DND-41 (cell line): ENCODE measurements at regions not wholly inside any gene's neighbourhood (a gene's known extent, or its start where the extent isn't known, plus 50 kb on each side); places are given as distances from the start of the nearest gene placed in this dataset.

Source experiments
- ATAC-seq: fragments of 200-7000 bp; cut with Tn5 transposase; 3 replicates; pipeline ENCODE4 v1.9.1; 2021; ENCODE audit warnings: low read depth; ENCODE audit not compliant: insufficient read depth
- DNase-seq: peaks from one replicate; pipeline ENCODE4 v3.0.0-alpha.2; 2020
- H2AFZ ChIP-seq: 2 replicates; pipeline ENCODE4 v1.6.0; 2012; ENCODE audit warnings: low read depth, low read length
- H3K27ac ChIP-seq: 2 replicates; pipeline ENCODE4 v1.5.1; 2012; ENCODE audit warnings: low read length, inconsistent platforms
- H3K27me3 ChIP-seq: fragments of 200-600 bp; sonication (generic); 2 replicates; pipeline ENCODE4 v1.6.0; 2012; ENCODE audit warnings: low read length, mild to moderate bottlenecking, inconsistent platforms; ENCODE audit not compliant: insufficient read depth, poor library complexity
- H3K36me3 ChIP-seq: 2 replicates; pipeline ENCODE4 v1.5.1; 2012; ENCODE audit warnings: low read length, inconsistent platforms; ENCODE audit not compliant: insufficient read depth
- H3K4me1 ChIP-seq: 2 replicates; pipeline ENCODE4 v1.5.1; 2012; ENCODE audit warnings: mild to moderate bottlenecking, low read length; ENCODE audit not compliant: insufficient read depth
- H3K4me2 ChIP-seq: 2 replicates; pipeline ENCODE4 v1.6.0; 2012; ENCODE audit warnings: mild to moderate bottlenecking, moderate library complexity, low read length, inconsistent platforms; ENCODE audit not compliant: insufficient read depth
- H3K4me3 ChIP-seq, 2 experiments: fragments of 200-600 bp in 1 of 2; shearing (Covaris generic) in 1 of 2; 2 replicates each; pipeline ENCODE4 v1.5.1; 2012 to 2016; ENCODE audit warnings: inconsistent platforms in 2 of 2, low read length in 2 of 2, mild to moderate bottlenecking in 2 of 2, low read depth in 1 of 2, moderate library complexity in 1 of 2
- H3K79me2 ChIP-seq: 2 replicates; pipeline ENCODE4 v1.6.0; 2012; ENCODE audit warnings: low read length, inconsistent platforms; ENCODE audit not compliant: insufficient read depth
- H3K9ac ChIP-seq: 2 replicates; pipeline ENCODE4 v1.6.0; 2012; ENCODE audit warnings: low read depth, mild to moderate bottlenecking, inconsistent platforms, low read length, moderate library complexity
- H3K9me3 ChIP-seq: 2 replicates; pipeline ENCODE4 v1.5.1; 2012; ENCODE audit warnings: low read length, moderate library complexity, mild to moderate bottlenecking, inconsistent platforms; ENCODE audit not compliant: insufficient read depth, severe bottlenecking
- H4K20me1 ChIP-seq: 2 replicates; pipeline ENCODE4 v1.6.0; 2012; ENCODE audit warnings: low read length; ENCODE audit not compliant: insufficient read depth
- CTCF ChIP-seq: IDR thresholded peaks from 2 replicates; pipeline ENCODE4 v1.5.1; 2012; ENCODE audit warnings: borderline replicate concordance, low read length, moderate library complexity, mild to moderate bottlenecking; ENCODE audit not compliant: poor library complexity, severe bottlenecking; ENCODE audit errors: extremely low read depth
- EZH2 ChIP-seq: IDR thresholded peaks from 3 replicates; pipeline ENCODE4 v1.6.1; 2012; ENCODE audit warnings: borderline replicate concordance, low read depth, mild to moderate bottlenecking, moderate library complexity, low read length, inconsistent platforms; ENCODE audit not compliant: severe bottlenecking

- Histone ChIP-seq H2AFZ (no peak overlapping the region), H3K4me3 (no peak overlapping the region), H3K36me3 (no peaks in the 10 kb centered on the region), H3K9ac (no peak overlapping the region), H3K4me1 (no peaks in the 10 kb centered on the region), H4K20me1 (no peaks in the 10 kb centered on the region), H3K27me3 (peaks cover 21% of the 10 kb centered on the region), H3K27ac (no peak overlapping the region), H3K9me3 (no peaks in the 10 kb centered on the region), H3K4me2 (no peak overlapping the region), H3K79me2 (no peaks in the 10 kb centered on the region)
- ATAC-seq: no peak
- no peak for TF ChIP-seq EZH2
- TF ChIP-seq CTCF: no peak
- no peak for DNase-seq
These were observed 177.7 kb upstream of the RAG2 start for GRCh38 chr11:36775756-36776155.

- no peaks in the 10 kb centered on the region for H4K20me1 ChIP-seq
- no peak for ATAC-seq
These were observed 177.1 kb upstream of the RAG2 start for GRCh38 chr11:36775130-36775529.

GRCh38 chr11:36774603-36775002 is 176.6 kb upstream of the RAG2 start:
- H3K27ac ChIP-seq: no peak overlapping the region
- peaks cover 29% of the 10 kb centered on the region for H3K27me3 ChIP-seq
- no peak for ATAC-seq
- H3K9me3 ChIP-seq: no peaks in the 10 kb centered on the region
- no peak overlapping the region for H3K4me2 ChIP-seq
- DNase-seq: no peak
- no peaks in the 10 kb centered on the region for H3K79me2 ChIP-seq
- no peak overlapping the region for H3K4me3 ChIP-seq
- H4K20me1 ChIP-seq: no peaks in the 10 kb centered on the region
- TF ChIP-seq EZH2 (no peak), CTCF (no peak)
- no peaks in the 10 kb centered on the region for H3K36me3 ChIP-seq
- no peak overlapping the region for H3K9ac ChIP-seq
- no peak overlapping the region for H2AFZ ChIP-seq
- H3K4me1 ChIP-seq: no peaks in the 10 kb centered on the region

More at GRCh38 chr11:36775130-36775529, 177.1 kb upstream of the RAG2 start:
- Histone ChIP-seq H3K9me3 (no peaks in the 10 kb centered on the region), H3K27me3 (peaks cover 27% of the 10 kb centered on the region), H3K27ac (no peak overlapping the region), H3K4me3 (no peak overlapping the region), H3K79me2 (no peaks in the 10 kb centered on the region), H3K4me2 (no peak overlapping the region), H3K36me3 (no peaks in the 10 kb centered on the region), H3K9ac (no peak overlapping the region), H3K4me1 (no peaks in the 10 kb centered on the region), H2AFZ (no peak overlapping the region)
- TF ChIP-seq EZH2 (no peak), CTCF (no peak)
- no peak for DNase-seq

GRCh38 chr11:36763187-36763586 is 165.2 kb upstream of the RAG2 start:
- Histone ChIP-seq H3K27ac (no peak overlapping the region), H3K4me3 (no peak overlapping the region), H4K20me1 (no peaks in the 10 kb centered on the region), H3K79me2 (no peaks in the 10 kb centered on the region), H3K4me2 (no peak overlapping the region), H3K9me3 (no peaks in the 10 kb centered on the region), H2AFZ (no peak overlapping the region), H3K9ac (no peak overlapping the region), H3K27me3 (peaks cover 4% of the 10 kb centered on the region), H3K4me1 (no peaks in the 10 kb centered on the region), H3K36me3 (no peaks in the 10 kb centered on the region)
- DNase-seq (no peak), ATAC-seq (no peak; the same call in 2 of the 3 replicates)
- no peak for TF ChIP-seq EZH2
- no peak for TF ChIP-seq CTCF
